HUDEP-2 (cell line): ENCODE measurements at regions not wholly inside any gene's neighbourhood (a gene's known extent, or its start where the extent isn't known, plus 50 kb on each side); places are given as distances from the start of the nearest gene placed in this dataset.

Experiments
- DNase-seq, 76 experiments: peaks; one replicate each; lab custom pipeline; 2025; ENCODE audit not compliant: unreplicated experiment in 76 of 76; lab: John Stamatoyannopoulos, UW

GRCh38 chr1:17877316-17877715 is 122.2 kb downstream of the ACTL8 start:
- DNase-seq = no peak

GRCh38 chr1:17877896-17878295 is 122.8 kb downstream of the ACTL8 start:
- no peak for DNase-seq

GRCh38 chr1:17878837-17879236 is 123.7 kb downstream of the ACTL8 start:
- no peak for DNase-seq

GRCh38 chr1:17880449-17880848 is 125.3 kb downstream of the ACTL8 start:
- no peak for DNase-seq

GRCh38 chr1:17881761-17882160 is 126.6 kb downstream of the ACTL8 start:
- DNase-seq = no peak

- no peak for DNase-seq
Observed at GRCh38 chr1:17883136-17883535, 128.0 kb downstream of the ACTL8 start.

GRCh38 chr1:17883662-17884395 is 128.7 kb downstream of the ACTL8 start:
- DNase-seq = no peak

- DNase-seq = no peak
Observed at GRCh38 chr1:17885663-17886320, 130.7 kb downstream of the ACTL8 start.

GRCh38 chr1:17886386-17886785 is 131.3 kb downstream of the ACTL8 start:
- DNase-seq = no peak

GRCh38 chr1:17886838-17887441 is 131.8 kb downstream of the ACTL8 start:
- DNase-seq = no peak

- DNase-seq = no peak
Observed at GRCh38 chr1:17887661-17888371, 132.7 kb downstream of the ACTL8 start.

- DNase-seq = no peak
Observed at GRCh38 chr1:17890056-17890814, 135.1 kb downstream of the ACTL8 start.

GRCh38 chr1:17890815-17891191 is 135.7 kb downstream of the ACTL8 start:
- DNase-seq = no peak

GRCh38 chr1:17891205-17892110 is 136.3 kb downstream of the ACTL8 start:
- no peak for DNase-seq

GRCh38 chr1:17892225-17892624 is 137.1 kb downstream of the ACTL8 start:
- DNase-seq = no peak

GRCh38 chr1:17892851-17893250 is 137.7 kb downstream of the ACTL8 start:
- peak in 1 of 76 experiments; percentile 3 for DNase-seq

GRCh38 chr1:17893891-17894631 is 138.9 kb downstream of the ACTL8 start:
- DNase-seq = no peak

- DNase-seq = no peak
Observed at GRCh38 chr1:17895401-17895800, 140.3 kb downstream of the ACTL8 start.

- no peak for DNase-seq
Observed at GRCh38 chr1:17895986-17896385, 140.9 kb downstream of the ACTL8 start.
